EL (cell line): ENCODE measurements at regions not wholly inside any gene's neighbourhood (a gene's known extent, or its start where the extent isn't known, plus 50 kb on each side); places are given as distances from the start of the nearest gene placed in this dataset.
"Not testable (repeated sequence)": the region's sequence is repeated elsewhere in the genome, so short reads cannot be mapped to it uniquely, and the experiment has no call there.

ENCODE experiments used
- DNase-seq: peaks from one replicate; pipeline ENCODE4 v3.0.0-alpha.2; 2016

DNA sequence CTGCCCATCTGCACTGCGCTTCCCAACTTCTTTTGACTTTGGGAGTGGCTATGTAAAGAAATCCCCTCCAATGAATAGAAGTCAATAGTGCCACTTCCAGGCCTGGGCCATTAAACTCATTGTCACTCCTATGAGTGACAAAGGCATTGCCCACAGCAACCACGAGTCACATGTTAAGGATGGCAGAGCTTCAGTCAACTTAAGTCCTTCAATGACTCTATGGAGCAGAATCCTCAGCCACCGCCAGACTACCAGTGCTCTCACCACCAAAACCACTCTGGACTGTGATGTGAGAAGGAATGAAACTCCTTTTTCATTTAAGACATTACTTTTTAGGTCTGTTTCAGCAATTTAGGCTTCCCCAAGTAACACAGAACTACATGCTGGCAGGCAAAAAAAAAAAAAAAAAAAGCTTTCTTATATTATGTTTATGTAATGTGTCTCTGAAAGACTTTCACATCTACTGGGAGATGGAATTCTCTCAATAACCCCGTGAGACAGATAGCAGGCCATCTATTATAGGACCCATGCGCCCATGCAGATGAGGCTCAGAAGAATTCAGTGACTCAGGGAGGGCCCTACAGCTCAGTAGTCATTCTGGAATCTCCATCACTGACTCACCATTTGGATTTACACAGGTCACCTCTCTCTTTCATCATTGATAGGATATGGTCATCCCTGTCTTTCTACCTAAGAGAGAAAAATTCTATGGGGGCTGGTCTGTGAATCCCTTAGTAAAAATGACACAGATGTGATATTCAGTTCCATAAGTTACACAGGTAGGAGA lies 180.5 kb downstream of the CEMIP2 start:
- DNase-seq: peak; percentile 84

DNA sequence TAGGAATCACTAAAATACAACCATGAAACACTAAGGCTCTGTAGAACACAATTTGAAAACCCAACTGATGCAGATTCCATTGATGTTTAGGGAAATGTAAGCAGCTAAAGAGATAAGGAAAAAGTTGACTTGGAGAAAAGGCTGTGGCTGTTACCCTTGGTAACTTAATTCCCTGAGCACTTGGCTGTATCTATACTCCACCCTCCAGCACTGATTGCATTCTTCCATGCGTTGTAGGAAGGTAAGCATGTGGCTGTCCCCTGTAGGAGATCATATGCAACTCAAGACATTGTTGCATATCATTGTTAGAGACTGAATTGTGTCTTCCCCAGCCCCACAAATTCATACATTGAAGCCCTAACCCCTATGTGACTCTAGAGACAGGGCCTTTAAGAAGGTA lies 184.5 kb downstream of the CEMIP2 start:
- no peak for DNase-seq

- no peak for DNase-seq
These were observed 186.0 kb downstream of the CEMIP2 start for GRCh38 chr9:71582347-71582746.

DNA sequence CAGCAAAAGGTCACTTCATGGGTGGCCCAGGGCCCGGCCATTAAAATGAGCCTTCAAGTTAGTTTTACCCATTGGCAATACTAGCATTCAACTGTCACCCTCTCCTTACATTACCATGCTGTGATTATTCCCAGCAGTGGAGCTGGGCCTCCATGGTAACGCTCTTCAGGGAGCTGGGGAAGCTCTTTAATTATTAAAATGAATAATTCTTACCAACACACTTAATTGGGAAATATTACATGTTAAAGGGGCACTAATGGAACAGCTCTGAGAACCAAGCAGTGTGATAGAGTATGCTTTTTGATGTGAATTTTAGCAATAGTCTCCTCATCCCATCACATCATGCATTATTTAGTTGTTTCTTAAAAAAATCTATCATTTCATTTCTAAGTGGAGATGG lies 187.2 kb downstream of the CEMIP2 start:
- DNase-seq: no peak

DNA sequence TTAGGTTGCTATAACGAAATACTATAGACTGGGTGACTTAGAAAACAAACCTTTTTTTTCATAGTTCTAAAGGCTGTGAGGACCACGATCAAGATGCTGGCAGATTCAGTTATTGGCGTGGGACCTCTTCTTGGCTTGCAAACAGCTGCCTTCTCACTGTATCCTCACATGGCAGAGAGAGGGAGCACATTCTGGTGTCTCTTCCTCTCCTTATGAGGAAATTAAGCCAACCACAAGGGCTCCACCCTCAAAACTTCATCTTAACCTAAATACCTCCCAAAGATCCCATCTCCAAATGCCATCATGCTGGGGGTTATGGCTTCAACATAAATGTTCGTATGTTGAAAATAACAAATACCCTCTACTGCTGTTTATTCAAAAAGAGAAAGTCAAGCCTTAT lies 197.1 kb downstream of the CEMIP2 start:
- DNase-seq: no peak

DNA sequence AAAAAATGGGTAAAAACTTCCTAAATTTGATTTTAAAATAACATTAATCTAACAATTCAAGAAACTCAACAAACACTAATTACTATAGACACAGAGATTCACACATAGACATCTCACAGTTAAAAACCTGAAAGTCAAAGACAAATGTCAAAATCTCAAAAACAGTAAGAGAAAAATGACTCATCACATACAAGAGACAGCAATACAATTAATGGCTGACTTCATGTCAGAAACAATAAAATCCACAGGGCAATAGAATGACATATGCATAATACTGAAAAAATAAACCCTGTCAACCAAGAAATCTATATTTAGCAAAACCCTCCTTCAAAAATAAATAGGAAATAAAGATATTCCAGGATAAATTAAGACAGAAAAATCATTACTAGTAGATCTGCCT lies 200.4 kb downstream of the CEMIP2 start:
- no peak for DNase-seq

- DNase-seq: no peak
These were observed 206.2 kb downstream of the CEMIP2 start for GRCh38 chr9:71562140-71562539.

DNA sequence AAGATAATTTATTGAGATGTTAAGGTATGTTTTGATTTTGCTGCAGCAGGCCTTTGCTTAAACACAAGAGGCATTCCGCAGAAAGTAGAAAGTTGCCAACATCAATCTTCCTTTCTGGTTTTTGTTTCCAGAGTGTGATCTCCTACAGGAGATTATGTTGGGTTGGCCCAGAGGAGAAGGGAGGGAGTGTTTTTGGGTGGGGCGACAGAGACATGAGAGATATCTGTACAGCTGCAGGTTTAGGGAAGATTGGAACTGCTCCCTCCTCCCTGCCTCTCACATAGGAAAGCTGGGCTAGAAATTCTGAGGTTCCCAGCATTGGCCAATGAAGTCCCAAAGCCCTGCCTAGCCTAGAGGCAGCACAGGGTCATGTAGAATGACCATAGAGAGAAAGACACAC lies 211.0 kb downstream of the CEMIP2 start:
- no peak for DNase-seq

- no peak for DNase-seq
These were observed 215.8 kb downstream of the CEMIP2 start for GRCh38 chr9:71552480-71552879.

DNA sequence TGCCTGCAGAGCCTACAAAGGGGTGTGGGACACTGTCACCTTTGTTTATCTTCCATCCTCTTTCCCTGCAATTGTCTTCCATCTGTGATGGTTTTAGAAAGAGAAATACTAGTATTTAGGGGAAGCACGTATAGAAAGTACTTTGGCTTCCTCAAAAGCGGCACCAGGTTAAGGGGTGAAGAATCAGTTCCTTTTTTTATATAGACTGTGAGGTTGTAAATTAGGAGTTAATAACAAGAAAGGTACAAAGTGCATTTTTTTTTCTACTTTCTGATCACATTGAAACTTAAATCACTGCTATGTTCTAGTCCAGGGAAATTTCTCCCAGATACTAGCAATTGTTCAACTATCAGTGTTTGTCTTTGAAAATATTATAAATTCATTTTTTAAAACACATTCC lies 219.3 kb downstream of the CEMIP2 start:
- DNase-seq: no peak

GRCh38 chr9:71544464-71544863 lies 223.8 kb downstream of the CEMIP2 start:
- no peak for DNase-seq

GRCh38 chr9:71541436-71541835 lies 226.9 kb downstream of the CEMIP2 start:
- no peak for DNase-seq

GRCh38 chr9:71524996-71525580 lies 243.2 kb downstream of the CEMIP2 start:
- no peak for DNase-seq

DNA sequence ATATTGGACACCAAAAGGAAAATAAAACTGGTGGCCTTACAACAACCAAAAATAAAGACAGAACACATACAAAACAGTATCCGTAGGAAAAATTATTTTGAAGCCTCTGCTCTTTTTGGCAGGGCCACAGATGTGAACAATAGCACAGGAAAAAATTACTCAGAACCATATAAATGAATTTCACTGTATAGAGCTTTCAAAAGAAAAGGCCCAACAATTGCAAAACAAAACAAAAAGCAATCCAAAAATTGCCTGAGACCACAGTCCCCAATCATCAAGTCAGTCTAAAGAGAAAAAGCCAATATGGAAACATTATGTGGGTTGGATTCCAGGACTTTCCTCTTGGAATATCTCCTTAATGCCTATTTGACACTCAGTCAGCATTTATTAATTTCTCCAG lies 243.8 kb downstream of the CEMIP2 start:
- DNase-seq: no peak

DNA sequence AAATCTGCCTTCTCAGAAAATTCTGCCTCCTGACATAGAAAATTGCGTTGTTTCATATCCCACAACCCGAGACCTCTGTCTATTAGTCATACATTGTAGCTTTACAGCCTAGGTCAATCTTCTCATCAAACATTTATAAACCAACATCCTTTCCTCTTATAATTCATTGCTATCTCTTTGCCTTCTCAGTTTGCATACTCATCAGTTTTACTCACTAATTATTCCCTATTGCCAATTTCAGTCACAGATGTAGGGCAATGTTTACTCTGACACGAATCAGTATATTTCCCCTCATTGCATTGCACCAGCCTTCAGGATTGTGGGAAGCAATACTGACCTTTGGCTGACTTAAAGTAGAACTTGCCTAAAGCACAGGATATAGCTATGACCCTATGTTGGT lies 247.2 kb downstream of the CEMIP2 start:
- no peak for DNase-seq

- no peak for DNase-seq
These were observed 249.1 kb downstream of the CEMIP2 start for GRCh38 chr9:71519098-71519696.

GRCh38 chr9:71518045-71518827 lies 250.1 kb downstream of the CEMIP2 start:
- DNase-seq: no peak

GRCh38 chr9:71515626-71516025 lies 252.7 kb downstream of the CEMIP2 start:
- DNase-seq: no peak

DNA sequence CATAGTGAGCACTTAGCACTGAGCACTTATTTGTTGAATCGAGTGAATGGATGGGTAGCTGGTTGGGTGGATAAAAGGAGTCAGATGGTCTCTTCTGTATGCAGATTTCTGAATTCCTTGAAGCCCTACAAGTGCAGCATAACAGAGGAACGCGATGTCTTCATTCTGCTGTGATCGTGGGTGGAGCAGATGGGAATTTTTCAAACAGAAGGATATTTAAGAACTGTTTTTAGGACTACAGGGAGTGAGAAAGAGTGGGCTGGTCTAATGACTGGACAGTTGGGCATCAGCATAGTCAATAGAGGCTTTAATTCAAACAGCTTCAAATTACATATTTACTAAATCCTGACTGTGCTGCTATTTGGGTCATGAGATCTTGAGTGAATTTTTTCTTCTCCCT lies 253.2 kb downstream of the CEMIP2 start:
- DNase-seq: no peak

- no peak for DNase-seq
These were observed 253.9 kb downstream of the CEMIP2 start for GRCh38 chr9:71514344-71514975.

DNA sequence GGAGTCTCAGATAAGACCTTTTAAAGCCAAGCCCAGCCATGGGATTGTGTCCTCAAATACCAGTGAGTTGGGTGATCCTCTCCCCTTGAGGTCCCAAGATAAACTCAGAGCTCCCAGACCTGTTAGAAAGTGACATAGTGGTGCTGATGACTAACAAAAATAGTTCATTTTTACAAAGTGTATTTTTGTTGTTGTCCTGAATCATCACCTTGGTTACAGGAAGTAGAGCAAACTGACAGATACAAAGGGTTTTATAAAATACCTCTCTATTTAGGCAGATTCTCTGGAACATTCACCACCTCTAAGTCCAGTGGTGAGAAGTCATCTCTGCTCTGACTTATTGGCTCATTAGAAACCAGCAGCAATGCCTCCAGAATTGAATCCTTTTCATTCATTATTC lies 259.3 kb downstream of the CEMIP2 start:
- DNase-seq: no peak

DNA sequence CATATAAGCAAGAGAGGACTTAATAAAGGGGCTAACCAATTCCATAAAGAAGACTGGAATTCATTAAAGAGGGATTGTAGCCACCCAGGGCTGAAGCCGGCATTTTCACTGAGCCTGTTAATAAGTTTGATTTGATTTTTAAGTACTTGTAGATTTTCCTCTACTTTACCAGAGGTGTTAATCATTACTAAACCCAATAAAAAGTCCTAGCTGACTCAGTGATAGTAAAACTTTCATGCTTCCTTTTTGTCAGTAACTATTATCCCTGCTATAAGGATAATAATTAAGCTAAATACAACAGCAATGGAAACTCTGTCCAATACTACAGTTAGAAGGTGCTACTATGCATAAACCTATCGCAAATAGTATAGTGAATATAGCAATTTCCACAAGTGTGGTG lies 260.2 kb downstream of the CEMIP2 start:
- DNase-seq: not testable (repeated sequence)

GRCh38 chr9:71506821-71507220 lies 261.5 kb downstream of the CEMIP2 start:
- peak; percentile 45 for DNase-seq
